NCI-H146 treated with DMSO at 0.1 percent for 48 hours (cell line): ENCODE measurements at regions not wholly inside any gene's neighbourhood (a gene's known extent, or its start where the extent isn't known, plus 50 kb on each side); places are given as distances from the start of the nearest gene placed in this dataset.
"Not testable (repeated sequence)": the region's sequence is repeated elsewhere in the genome, so short reads cannot be mapped to it uniquely, and the experiment has no call there.

Experiments used
- DNase-seq: peaks from one replicate; lab custom pipeline; 2025; ENCODE audit not compliant: unreplicated experiment; lab: John Stamatoyannopoulos, UW

DNA sequence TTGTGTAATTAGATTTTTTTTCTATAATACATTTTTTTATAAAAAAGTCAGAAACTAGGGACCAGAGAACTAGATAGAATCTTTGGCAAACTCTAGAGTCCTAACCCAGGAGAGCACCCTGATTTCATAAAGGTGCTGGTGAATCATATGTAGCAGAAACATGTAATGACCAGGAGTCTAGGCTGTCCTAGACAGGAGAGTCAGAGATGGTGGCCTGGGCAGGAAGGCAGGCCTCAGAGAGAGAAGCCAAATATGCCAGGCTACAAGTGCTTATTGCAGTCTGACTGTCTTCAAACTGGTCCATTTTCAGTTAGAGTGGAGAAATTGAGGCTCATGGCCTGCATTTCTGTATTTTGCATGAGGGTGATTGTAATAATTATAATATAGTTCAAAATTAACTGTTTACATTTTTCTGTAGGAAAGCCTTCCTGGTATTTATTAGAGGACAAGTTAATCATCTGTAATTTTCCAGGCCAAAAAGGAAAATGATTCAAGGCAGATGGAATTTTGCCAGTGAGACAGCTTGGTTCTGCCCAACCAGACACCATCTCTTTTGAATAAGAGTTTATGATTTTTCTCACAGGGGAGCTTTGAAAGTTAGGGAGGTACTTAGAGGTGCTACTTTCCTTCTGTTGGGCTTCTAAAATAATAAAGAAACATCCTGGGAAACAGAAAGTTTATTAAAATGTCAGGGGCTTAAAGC lies 129.8 kb downstream of the S1PR1 start:
- DNase-seq, result no peak

DNA sequence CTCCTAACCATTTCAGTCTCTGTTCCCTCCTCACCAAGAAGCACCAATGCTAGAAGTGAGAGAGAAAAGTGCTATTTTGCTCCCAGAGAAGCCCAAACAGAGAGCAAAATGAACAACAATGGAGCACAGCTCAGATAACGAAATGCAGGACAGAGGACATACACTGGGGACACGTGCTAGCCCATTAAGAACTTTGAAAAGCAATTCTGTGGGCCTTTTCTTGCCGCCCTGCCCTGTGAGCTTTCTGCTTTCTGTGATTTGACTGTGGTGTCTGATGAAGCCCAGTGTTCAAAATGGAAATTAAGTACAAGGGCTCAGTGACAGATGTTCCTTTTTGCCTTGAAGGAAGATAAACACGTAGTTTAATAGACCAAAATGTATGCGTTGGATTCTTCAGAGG lies 130.8 kb downstream of the S1PR1 start:
- no peak for DNase-seq

DNA sequence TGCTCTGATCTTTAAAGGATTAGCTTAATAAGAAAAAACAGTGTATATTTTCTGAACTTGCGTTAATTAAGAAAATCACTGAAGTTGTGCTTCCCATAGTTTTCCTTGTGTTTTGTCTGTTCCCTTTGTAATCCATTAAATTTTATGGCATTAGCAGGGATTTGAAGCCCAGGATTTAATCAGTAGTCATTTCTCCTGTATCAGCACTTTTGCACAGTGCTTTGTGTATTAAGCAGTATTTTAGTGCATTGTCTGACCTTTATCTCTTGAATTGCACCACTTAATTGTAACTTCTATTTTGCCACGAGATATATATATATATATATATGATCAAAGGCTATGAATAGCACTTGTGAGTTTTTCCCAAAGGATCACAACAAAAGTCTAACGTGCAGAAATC lies 133.7 kb downstream of the S1PR1 start:
- DNase-seq, result no peak

DNA sequence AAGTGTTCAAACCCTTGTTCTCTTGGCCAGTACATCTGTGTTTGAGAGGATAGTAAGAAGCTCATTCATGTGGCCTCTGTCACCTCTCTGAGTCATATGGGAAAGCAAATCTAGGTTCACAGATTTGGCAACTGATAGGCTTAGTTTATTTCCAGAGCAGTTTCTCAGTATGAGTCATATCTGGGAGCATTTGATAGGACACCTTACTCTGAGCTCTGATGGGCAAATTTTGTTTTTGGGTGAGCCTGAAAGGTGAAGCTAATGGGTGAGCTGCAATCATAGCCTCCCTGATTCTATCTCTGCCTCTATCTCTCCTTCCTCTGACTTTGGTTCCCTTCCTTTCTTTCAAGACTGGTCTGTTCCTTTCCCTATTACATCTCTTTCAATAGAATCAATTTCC lies 134.4 kb downstream of the S1PR1 start:
- no peak for DNase-seq

DNA sequence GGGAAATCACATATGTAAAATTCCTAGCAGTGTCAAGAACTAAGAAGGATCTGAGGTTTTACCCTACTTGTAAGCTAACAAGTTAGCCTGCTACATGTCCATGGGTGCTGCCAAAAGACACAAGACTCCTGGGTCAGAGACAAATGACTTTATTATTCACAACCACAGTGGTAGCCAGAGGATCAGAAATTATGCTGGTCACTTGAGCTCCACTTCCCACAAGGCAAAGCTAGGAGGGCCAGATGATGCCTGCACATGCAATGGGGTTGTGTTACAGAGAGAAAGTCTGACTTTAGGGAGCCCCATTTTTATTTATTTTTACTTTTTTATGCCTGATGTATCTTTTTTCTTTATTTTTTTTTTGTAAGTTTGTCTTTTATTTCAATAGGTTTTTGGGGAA lies 136.8 kb downstream of the S1PR1 start:
- no peak for DNase-seq

DNA sequence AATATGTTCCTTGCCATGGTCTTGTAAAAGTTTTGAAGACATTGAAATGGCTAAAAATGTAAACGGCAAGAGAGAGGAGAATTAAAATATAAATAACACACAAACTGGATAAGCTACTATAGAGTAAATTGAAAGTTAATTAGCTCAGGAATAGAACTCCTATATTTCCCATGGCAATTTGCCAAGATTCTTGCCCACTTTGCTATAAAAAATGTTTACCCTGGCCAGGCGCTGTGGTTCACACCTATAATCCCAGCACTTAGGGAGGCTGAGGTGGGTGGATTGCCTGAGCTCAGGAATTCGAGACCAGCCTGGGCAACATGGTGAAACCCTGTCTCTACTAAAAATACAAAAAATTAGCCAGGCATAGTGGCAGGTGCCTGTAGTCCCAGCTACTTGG lies 138.6 kb downstream of the S1PR1 start:
- DNase-seq, result not testable (repeated sequence)

DNA sequence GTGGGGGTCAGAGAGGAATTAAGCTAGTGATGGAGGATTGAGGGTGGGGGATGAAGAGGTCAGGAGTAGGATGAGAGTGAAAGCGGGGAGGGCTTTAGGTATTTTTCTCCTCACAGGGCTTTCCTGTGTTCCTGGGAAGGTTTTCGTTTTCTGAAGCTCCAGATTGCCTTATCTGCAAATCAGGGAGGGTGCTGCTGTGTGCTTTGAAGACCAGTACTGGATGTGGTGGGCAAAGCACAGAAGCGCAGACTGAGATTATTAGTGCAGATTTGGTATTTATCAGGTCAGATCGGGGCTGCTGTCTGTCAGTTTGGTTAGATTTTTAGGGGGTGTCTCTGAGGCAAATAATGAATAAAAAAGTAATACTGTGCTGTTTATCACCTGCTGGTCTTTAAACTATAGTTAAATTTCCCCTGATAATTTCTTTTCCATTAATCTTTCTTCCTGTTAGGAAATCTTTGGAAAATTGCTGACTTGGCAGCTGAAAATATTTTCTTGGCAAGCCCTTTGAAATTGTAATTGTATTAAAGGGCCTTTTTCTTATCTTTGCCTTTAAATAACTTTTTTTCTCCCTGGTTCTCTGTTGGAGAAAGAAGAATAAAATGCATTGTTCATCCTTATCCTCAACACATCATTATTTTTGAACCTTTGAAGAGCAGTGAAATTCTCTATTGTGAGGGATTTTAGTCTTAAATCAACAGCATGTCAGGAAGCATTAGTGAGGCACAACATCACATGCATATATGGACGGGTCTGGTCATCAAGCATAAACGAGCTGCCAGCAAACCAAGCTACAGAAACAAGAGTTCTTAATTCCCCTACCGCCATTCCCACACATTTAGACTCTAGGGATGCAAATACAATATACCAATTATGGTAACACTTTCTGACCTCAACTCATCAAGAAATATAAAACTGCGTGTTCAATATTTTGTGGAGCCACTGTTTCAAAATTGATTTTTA lies 139.6 kb downstream of the S1PR1 start:
- DNase-seq, result no peak

DNA sequence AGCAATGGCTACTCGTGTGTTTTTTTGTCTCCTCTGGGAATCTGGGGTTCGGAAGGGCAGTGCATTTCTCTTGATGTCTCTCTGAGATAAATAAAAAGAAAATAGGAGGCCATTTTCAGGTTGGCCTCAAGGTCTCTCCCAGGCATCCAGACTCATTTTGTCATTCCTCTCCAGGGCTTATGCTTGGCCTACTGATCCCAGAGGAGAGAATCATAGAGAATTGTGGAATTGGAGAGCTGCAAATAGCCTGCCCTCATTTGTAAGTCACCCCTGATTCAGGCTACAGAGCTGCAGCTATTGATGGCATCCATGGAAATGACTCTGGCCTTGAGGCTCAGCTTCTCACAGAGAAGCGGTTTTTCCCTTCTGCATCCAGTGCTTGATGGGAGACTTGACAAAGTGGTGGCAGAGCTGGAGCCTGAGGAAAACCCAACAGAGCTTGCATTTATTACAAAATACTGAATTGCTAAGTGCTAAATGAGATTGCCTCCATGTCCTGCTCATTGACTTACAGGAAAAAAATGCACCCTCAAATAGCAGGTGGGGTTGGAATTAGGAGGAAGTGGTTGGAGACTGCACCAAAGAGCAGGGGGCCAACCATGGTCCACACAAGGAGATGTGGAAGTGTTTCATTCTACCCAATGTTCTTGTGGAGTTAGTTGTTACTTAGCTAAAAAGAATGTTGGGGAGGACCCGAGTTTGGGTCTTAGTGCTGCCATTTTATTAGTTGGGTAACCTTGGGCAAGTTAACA lies 140.4 kb downstream of the S1PR1 start:
- DNase-seq, result no peak

DNA sequence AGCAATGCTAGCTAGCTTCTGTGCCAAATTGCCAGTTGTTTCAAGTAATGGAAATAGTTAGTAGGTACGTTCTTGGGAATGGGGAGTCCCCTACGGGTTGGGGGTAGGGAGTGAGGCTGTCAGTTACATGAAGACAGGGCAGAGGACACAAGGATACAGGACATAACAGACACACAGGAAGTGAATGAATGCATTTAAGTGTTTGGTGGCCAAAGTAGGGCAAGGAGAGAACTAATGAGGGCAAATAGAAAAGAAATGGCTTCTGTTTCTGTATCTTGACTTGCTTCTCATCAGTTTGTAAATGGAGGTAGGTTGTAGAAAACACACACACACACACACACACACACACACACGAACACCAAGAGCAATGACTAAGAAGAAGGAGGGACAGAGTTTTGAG lies 142.2 kb downstream of the S1PR1 start:
- no peak for DNase-seq

DNA sequence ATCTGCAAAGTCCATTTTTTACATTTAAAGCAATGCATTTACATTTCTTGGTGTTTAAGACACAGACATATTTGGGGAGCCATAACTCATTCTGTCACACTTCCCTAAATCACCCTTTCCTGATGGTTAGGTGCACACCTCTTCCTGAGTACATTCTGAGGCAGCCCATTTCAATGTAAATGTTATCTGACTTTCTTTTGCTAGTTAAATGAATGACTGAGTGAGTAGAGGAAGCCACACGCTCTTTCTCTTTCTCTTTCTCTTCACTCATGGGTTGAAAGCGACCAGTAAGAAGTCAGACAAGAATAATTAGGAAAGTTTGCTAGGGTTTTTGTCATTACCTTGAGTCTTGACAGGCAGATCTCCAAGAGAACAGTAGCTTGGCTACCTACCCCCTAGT lies 143.1 kb downstream of the S1PR1 start:
- no peak for DNase-seq

DNA sequence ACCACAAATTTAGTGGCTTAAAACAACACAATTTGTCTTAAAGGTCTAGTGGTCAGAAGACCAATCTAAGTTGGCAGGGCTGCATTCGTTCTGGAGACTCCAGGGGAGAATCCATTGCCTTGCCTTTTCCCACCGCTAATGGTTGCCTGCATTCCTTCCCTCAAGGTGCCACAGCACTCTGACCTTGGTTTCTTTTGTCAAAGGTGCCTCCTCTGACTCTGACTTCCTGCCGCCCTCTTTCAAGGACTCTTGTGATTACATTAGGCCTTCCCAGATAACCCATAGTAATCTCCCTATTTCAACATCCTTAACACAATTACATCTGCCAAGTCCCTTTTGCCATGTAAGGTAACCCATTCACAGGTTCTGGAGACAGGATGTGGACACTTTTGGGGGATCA lies 145.3 kb downstream of the S1PR1 start:
- no peak for DNase-seq

DNA sequence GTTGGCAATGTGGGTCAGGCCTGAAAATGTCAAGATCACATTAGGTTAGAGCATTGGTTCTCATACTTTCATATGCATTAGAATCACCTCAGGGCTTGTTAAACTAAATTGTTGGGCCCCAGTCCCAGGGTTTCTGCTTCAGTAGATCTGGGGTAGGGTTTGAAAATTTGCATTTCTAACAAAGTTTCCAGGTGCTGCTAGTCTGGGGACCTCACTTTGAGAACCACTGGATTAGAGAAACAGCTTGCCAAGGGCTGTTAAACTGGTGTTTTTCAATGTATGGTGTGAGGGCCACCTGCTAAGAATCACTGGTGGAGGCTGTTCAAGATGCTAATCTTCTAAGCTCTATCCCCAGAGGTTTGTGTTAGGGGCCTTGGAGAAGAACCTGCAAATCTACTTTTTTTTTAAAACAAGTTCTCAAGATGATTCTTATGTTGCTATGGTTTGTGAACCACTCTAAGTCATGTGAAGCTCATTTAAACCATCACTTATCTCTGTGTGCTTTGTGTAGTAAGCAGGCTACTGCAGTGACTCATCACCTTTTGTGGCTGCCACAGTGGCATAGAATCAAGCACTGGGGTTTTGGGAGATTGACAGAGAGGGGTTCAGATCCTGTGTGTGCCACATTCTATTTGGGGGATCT lies 152.2 kb downstream of the S1PR1 start:
- no peak for DNase-seq

DNA sequence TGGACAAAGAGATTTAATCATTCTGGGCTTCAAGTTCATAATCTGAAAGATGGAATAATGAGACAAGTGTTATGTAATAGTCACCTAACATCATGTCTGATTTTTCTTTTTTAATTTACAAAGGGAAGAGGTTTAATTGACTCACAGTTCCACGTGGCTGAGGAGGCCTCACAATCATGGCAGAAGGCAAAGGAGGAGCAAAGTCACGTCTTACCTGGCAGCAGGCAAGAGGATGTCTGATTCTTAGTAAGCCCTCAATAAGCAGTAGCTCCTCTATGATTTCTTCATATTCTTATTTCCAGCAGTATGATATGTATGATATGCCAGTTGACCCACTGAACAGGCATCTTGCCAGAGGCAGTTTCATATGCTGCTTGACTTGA lies 152.7 kb downstream of the S1PR1 start:
- no peak for DNase-seq

DNA sequence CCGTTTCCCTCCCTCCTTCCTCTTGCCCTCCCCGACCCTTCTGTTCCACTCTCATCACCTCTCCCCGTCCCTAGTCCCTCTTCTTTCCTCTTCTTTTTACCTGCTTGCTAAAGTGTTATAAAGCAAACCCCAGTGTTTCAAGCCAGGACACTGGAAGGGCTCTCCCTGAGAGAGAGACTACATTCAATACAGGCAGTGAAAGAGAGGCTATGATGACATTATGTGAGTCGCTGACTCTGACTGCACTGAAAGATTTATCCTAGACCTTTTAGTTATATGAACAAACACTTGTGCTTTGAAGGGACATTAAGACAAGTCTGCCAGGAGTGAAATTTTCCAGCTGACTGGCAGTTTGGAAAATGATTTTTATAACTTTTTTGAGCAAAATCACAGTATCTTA lies 155.7 kb downstream of the S1PR1 start:
- DNase-seq, result no peak

DNA sequence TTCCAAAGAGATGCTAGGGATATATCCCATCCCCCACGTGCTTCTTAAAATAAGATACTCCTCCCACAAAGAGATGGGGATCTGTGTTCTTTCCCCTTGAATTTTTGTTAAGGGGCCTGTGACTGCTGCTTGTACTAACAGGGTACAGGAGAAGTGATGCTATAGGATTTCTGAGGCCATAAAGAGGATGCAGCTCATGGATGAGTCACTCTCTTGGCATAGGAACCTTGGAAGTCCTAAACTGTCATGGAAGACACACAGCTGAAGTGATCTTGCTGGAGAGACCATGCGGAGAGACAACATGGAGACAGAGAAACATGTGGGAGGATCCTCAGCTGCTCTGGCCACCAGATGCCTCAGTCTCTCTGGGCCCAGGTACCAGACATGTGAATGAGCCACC lies 157.2 kb downstream of the S1PR1 start:
- no peak for DNase-seq

DNA sequence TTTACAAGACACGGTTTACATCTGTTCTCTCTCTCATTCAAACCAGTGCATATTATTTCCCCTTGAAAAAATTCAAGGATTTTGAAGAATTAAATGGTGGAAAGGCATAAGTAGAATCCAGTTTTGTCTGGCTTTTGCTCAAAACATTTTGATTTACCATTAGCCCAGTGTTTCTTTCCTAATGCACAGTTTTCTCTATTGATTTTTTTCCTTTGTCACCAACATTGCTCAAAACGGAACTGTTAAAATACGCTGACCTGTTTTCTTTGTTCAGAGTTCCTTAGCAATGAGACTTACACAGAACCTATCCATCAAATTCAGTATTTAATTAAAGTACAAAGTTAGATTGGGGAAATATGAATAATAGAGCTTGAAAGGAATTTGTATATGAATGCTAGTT lies 162.4 kb downstream of the S1PR1 start:
- no peak for DNase-seq

DNA sequence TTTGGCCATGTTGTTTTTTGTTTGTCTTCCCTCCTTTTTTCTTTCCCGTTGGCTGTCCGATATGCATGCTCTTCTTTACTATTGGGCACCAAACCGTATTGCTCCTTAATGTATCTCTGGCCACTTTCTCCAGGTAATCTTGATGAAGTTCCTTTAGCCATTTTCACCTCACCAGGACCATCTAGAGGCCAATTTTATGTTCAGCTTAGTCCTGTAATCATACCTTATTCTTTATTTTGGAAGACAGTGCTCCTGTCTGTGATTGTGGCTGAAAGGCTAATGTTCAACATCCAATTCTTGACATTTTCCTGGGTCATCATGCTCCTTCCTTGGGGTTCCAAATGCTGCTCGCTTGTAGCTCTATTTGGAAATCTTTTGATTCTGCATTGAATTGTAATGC lies 169.5 kb downstream of the S1PR1 start:
- DNase-seq, result no peak

DNA sequence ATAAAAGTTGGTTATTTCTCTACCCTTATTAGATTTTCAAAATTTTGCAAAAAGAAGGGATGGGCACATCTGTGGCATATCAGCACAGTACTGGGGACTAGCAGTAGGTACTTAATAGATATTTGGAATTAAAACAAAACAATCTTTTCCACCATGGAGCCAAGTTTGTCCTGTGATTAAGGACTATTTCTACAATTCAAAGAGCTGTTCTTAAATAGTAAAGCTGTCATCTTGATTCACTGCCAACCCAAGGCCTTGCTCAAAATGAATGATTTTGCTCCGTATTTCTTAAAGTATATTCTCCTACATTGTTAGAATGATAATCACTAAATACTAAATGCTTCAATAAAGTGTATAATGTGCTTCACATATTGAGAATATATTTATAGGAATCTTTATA lies 169.9 kb downstream of the S1PR1 start:
- DNase-seq, result no peak

DNA sequence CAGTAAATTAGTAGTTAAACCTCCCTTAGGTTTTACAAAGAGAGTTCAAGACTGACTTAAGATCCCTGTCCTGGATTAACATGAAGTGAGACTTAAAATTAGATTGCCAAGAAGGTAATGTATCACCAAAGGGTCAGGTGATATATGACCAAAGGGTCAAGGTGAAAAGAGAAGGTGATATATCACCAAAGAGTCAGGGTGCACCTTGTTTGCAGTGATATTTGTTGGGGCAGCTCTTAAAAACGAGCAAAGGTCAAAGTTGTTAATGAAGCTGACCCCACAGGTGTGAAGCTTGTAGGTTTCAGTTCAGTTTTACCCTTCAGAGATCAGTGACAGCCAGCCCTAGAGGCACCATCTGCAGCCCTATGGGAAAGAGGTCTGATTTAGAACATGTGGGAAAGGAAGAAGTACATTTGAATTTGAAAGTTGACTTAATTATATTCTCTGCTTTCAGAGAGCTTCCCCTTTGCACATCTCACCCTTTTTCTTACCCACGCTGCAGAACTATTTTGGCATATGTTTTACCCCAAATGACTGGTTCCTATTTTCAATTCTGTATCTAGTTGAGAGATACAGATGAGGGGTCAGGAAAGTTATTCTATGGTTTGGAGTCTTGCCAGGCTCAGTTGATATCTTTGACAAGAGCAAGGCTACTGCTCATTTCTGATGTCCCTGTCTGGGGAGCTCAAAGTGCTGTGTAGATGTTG lies 170.8 kb downstream of the S1PR1 start:
- DNase-seq, result no peak

DNA sequence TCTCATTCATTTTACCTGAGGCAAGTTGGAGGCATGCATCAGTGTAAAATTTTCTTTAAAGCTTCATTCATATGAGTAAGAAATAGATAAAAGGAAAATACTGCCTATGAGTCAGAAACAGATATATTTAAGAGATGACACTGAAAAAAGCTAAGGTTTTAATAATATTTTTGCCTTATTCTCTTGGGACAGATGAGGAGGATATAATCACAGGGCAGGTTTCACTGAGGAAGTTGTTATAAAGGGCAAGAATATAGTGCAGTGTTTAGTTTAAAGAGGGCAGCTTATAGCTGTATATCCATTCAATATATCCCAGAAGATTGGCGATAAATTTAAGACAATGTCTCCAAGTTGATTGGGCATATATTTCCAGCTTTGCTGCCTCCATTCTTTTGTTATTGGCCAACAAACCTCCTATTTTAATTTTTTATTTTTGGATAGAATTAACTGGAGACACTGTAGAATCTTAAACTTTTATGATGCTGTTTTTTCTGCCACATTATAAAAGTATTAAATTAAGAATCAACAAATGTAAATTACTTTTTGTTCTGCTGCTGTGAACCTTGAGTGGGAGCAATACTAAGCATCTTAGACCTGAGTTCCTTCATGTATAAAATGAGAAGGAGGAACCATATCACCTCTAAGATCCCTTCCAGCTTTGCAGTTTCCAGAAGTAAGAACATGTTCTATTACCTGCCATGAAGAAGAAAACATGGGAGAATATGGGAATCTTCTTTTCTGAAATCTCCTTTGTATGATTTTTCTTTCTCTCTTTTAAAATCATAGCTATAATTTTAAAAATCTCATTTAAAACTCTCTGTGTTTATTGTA lies 171.6 kb downstream of the S1PR1 start:
- no peak for DNase-seq
